Lower leg skin (tissue), 3 donors: ENCODE measurements at regions not wholly inside any gene's neighbourhood (a gene's known extent, or its start where the extent isn't known, plus 50 kb on each side); places are given as distances from the start of the nearest gene placed in this dataset.

ENCODE experiments used
- CTCF ChIP-seq, 3 donors: fragments of 450-650 bp; IDR thresholded peaks; one replicate each; pipeline ENCODE4 v1.5.1; 2016; ENCODE audit warnings: antibody characterized with exemption in 3 of 3, mild to moderate bottlenecking in 3 of 3, moderate library complexity in 2 of 3
- POLR2A ChIP-seq, 2 donors: fragments of 450-650 bp; IDR thresholded peaks; one replicate each; pipeline ENCODE4 v1.6.1; 2016 to 2017; ENCODE audit warnings: antibody characterized with exemption in 2 of 2, mild to moderate bottlenecking in 1 of 2, moderate library complexity in 1 of 2

- no peak for TF ChIP-seq CTCF (IDR thresholded peaks at IDR 0.05)
- TF ChIP-seq POLR2A (IDR thresholded peaks at IDR 0.05), result no peak
Observed at GRCh38 chr4:129968778-129969177, 872.8 kb downstream of the C4orf33 start.
